Activated CD8-positive, alpha-beta memory T cell treated with anti-CD3 and anti-CD28 coated beads for 36 hours (primary cell): ENCODE measurements at regions not wholly inside any gene's neighbourhood (a gene's known extent, or its start where the extent isn't known, plus 50 kb on each side); places are given as distances from the start of the nearest gene placed in this dataset.
"Not testable (repeated sequence)": the region's sequence is repeated elsewhere in the genome, so short reads cannot be mapped to it uniquely, and the experiment has no call there.

Experiments
- CTCF ChIA-PET: fragments of 350-600 bp; sonication (Branson Sonifier 250); formaldehyde crosslinking; loops from one replicate; lab custom pipeline; 2021; ENCODE audit warnings: antibody characterized with exemption; lab: Charles Lee
- POLR2A ChIA-PET: fragments of 350-600 bp; sonication (Branson Sonifier 250); formaldehyde crosslinking; loops from one replicate; lab custom pipeline; 2021; ENCODE audit warnings: antibody characterized with exemption; lab: Charles Lee

- ChIA-PET CTCF (no interaction called here), POLR2A (no interaction called here)
Measured at GRCh38 chr6:113184291-113184690, 672.9 kb upstream of the MARCKS start.

- CTCF ChIA-PET = no interaction called here
- POLR2A ChIA-PET = no interaction called here
Measured at GRCh38 chr6:113184736-113185135, 672.4 kb upstream of the MARCKS start.

DNA sequence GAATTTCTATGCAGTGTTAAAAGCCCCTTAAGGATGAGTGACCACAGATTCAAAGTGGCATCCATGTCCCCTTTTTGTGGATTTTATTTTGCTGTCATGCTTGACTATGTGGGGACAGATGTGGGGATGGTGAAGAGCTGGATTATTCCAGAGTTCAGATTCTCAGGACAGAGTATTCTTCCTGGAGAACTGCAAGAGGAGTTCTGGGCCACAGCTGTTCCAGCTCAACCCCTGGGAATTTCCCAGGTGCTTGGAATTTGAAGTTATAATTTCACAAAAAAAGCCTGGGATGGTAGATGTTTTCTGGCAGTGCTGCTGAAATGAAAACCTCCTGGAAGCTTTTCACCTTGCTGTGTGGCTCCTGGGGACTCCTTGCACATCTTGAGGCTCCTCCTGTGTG lies 671.8 kb upstream of the MARCKS start:
- ChIA-PET POLR2A (no interaction called here), CTCF (no interaction called here)

DNA sequence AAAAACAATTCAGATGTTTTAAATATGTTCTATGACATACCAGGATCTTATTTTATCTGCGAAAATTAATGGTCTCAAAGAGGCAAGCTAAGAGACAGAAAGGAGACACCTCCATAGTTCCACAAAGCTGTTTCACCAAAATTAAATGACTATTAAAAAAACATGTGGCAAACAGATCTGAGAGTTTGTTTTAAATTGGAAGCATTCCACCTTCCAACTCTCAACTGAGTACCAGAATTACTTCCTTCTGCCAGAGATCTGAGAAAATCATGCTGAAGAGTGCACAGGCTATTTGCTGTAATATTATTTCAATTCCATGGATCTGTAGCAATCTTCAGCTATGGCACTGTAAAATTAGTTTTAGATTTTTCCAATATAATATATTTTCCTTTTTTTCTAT lies 669.5 kb upstream of the MARCKS start:
- ChIA-PET CTCF (no interaction called here), POLR2A (no interaction called here)

DNA sequence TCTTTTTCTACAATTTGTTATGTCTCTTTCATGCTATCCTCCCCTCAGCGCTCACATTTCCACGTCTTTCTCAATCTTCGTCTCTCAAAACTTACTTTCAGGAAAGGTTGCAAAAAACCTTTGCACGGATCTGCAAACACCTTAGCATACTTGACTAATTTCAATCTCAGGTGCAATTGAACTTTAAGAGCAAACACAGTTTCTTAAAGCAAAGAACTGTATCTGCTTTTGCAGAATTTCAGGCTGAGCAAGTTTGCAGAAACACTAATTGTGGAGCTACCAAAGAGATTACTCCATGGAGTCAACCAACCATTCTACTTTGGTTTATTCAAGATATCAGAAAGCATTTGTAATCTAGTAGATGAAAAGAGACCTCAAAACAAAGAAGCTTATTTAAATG lies 668.2 kb upstream of the MARCKS start:
- ChIA-PET POLR2A (no interaction called here), CTCF (no interaction called here)

DNA sequence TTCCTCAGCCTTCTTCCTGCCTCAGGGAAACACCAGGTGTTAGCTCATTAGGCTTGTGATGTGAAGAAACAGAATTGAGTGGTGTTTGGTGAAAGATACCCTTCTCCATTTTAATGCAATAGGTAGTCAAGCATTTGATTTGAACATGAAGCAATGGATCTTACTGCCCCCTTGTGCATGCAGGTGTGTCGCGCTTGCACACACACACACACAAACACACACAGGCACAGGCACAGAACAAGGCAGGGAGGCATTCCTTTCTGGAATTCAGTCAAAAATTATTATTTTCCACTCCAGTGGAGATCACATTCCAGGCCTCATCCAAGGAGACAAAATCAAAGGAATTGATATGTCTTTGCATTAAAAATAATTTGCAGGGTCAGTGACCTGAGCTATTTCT lies 667.0 kb upstream of the MARCKS start:
- ChIA-PET CTCF (no interaction called here), POLR2A (no interaction called here)

DNA sequence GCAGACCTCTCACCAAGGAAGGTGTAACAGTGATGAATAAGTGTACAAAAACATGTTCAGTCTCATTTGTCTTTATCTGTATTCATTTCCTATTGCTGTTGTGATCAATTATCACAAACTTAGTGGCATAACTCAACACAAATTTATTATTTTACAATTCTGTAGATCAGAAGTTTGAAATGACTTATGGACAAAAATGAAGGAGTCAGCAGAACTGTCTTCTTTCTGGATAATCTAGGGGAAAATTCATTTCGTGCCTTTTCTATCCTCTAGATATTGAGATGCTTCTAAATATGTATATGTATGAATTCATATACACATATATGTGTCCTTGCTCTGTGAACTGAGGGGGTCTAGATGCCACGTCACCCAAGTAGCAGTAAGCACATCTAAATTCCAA lies 663.1 kb upstream of the MARCKS start:
- CTCF ChIA-PET = no interaction called here

DNA sequence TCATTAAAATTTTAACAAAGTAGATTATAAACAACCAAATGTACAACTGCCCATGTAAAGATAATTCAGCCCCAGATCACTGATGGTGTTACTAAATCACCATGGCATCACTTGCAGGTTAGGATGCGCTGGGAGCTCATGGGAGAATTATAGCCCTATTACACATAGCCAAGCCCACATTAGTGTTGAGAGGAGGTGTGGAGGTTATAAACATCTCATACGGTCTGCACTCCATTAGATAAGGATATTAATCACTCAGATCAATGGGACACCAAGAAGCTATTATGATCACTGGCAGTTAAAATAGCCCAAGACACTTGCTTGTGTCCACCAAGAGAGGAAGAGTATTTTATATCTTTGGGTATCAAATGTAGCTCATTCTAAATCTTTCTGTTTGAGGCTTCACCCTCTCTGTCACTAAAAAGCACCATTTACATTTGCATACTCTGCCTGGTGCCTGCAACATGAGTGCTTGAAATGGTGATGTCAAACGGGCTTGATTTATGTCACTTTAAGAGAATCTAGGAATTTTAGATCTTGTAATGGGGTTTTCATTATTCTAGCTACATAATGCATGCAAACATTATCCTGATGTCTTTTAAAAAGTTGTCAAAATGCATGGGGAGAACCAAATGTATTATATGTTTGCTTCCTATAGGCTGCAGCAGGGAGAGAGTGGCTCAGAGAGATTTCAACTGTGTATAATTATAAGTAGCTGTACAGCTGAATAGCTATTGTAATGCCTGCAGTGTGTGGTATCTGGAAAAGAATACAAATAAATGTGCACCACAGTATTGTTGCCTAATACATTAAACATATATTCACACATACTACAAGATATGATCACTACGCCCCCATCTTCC lies 654.1 kb upstream of the MARCKS start:
- CTCF ChIA-PET = no interaction called here
- POLR2A ChIA-PET = no interaction called here

More for the DNA sequence above, 663.1 kb upstream of the MARCKS start:
- POLR2A ChIA-PET = no interaction called here

DNA sequence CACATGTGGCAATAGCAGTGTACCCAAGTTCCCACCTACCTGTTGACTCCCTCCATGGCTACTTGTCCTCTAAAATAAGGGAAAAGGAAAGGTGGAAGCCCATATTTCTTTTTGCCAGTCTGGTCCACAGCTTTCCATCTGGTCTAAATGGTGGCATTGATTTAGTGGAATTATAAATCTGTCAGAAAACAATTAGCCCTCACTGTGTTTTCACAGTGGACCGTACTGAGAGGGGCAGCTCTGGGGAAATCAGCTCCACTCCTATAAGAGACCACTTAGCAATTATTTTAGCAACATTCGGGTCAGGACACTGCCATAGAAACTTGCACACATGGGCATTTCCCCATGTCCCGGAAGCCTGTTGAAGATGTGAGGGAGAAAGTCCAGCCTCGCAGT lies 653.4 kb upstream of the MARCKS start:
- ChIA-PET CTCF (no interaction called here), POLR2A (no interaction called here)

- ChIA-PET CTCF (no interaction called here), POLR2A (no interaction called here)
Measured at GRCh38 chr6:113205553-113205952, 651.6 kb upstream of the MARCKS start.

DNA sequence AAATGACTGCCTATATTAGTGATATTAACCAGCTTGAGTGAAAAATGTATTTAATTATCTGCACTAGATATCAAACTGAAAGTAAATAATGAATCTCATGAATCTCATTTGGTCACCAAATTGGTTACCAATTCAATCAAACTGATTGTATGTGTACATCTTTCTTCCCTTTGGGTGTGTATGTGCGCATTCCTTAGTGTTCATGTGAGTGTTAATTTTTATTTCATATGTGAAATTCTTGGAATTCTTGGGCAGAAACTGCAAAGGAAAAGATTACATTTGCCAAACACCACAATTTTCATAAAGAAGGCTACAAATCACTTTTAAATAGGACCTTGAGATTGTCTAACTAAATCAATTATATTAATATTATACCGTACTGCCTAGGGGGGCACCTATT lies 648.4 kb upstream of the MARCKS start:
- ChIA-PET CTCF (no interaction called here), POLR2A (no interaction called here)

DNA sequence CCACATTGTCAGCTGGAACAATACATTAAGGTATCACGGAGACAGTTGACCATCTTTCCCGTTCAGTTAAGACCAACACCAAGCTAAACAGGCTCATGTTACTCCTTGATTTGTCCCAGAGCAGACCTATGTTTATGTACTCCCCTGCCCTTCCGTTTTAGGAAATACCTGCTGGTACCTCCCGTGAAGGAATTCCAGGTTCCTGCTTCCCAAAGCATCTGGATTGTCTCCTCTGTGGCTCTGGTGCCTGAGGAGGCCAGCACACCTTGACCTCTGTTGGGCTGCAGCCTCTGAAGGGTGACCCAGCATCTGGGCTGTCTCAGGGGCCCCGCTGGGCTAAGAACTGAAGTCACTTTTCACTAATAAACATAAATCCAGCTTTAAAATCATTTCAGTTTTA lies 647.8 kb upstream of the MARCKS start:
- ChIA-PET CTCF (no interaction called here), POLR2A (no interaction called here)

DNA sequence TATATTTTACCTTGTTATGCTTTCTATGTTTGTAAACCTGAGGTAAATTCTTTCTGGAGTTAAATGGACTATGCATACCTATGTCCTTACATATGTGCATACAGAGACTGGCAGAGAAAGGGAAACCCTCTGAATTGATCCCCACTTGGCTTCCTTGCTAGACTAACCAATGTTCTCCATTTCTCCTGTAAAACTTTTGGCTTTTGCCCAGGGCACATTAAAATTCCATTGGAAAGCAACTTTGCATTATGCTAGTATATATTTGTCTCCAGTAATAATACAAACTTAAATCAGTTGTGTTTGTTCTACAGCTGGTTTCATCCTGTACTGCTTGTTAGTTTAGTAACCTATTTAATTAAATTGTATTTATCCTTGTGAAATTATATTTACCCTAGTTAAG lies 646.0 kb upstream of the MARCKS start:
- ChIA-PET POLR2A (no interaction called here), CTCF (interaction anchor here (0.6 kb wide), 1 partner anchor 598 kb away, joined by 3 read pairs; no protein-coding TSS in a partner anchor)

GRCh38 chr6:113219783-113220182 lies 637.4 kb upstream of the MARCKS start:
- ChIA-PET CTCF (no interaction called here), POLR2A (no interaction called here)

DNA sequence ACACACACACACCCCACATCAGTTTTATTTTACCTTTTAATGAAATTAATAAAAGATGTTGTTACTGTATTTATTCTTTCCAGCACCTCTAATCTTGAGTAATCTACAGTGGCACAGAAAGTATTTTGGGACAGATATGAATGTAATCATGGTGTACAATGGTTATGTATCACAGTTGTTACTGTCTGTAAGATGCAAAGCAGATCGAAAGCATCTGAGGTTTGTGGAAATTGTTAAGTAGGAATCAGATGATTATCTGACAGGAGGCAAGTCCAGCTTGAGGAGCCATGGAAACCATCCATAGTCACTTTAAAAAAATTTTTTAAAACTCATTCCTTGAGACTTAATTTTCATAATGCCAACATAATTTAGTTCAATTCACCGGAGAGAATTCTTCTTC lies 636.3 kb upstream of the MARCKS start:
- POLR2A ChIA-PET = no interaction called here
- CTCF ChIA-PET = no interaction called here

DNA sequence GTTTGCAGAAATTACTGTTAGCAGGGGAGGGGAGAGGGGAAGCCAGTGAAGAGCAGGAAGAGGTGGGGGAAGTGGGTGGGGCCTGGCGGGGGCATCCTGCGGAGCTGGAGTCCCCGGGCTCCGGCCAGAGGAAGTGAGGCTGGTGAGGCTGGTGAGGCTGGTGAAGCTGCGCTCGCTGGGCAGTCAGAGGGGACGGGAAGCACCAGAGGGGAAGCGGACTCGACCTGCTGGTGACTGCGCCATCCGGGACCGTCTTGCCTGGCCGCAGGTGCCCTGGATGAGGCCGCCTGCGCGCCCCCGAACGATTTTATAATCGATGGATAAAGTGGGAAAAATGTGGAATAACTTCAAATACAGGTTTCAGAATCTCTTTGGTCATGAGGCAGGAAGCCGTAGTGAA lies 635.3 kb upstream of the MARCKS start:
- ChIA-PET CTCF (no interaction called here), POLR2A (no interaction called here)

DNA sequence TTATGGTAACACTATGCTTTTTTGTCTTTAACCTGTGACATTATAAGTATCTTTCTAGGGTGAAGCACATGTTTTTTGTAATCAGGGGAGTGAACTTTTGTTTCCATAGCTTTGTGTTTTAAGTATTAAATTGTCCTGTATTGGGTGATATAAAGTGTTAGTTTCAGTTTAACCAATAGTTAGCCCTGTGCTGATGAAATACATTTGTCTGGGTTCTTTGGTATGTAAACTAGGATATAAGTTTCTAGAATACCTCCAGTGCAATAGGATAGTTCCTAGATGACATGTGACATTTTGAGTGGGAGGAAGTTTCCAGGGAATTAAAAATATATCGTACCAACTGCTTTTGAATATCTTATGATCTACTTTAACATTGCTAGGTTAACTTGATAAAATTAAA lies 611.0 kb upstream of the MARCKS start:
- POLR2A ChIA-PET = no interaction called here
- CTCF ChIA-PET = no interaction called here

DNA sequence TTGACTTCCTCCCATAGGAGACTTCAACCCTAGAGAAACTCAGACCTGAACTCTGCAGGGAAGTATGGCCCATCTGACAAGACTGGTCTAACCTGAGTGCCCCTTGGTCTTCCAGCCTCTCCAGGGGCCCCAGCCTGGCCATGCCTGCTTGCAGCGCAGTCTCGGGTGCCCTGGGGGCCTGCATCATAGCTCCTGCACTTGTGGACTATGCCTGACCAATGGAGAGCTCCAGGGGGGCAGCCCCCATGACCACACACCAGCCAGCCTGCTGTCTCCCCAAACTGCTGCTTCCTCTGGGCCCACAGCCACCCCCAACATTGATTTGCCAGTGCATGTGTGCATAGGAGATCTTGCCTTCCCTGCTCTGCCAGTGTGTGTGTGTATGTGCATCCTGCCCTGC lies 608.6 kb upstream of the MARCKS start:
- CTCF ChIA-PET = no interaction called here
- POLR2A ChIA-PET = no interaction called here

DNA sequence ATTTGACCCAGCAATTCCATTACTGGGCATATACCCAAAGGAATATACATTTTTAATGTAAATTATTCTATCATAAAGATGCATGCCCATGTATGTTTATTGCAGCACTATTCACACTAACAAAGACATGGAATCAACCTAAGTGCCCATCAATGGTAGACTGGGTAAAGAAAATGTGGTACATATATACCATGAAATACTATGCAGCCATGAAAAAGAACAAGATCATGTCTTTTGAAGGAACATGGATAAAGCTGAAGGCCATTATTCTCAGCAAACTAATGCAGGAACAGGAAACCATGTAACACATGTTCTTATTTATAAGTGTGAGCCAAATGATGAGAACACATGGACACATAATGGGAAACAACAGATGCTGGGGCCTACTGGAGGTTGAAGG lies 603.0 kb upstream of the MARCKS start:
- CTCF ChIA-PET, POLR2A ChIA-PET: not testable (repeated sequence)

DNA sequence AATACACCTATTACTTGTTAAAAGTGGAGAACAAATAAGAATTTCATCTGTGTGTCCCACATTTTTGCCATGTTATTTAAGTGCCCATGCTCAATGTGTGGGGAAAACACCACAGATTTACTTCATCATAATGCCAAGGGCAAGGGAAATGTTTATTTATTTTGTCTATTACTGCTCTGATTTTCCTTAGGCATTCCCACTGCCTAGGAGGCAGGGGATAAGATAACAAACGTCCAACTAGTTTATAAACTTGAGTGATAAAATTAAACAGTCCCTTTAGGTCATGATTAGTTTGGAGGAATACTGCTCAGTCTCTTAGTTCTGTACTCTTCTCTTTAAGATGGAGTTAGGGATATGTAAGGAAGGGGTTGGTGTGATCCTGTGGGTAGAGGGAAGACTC lies 598.4 kb upstream of the MARCKS start:
- ChIA-PET POLR2A (no interaction called here), CTCF (no interaction called here)

- ChIA-PET CTCF (no interaction called here), POLR2A (no interaction called here)
Measured at GRCh38 chr6:113271437-113271836, 585.7 kb upstream of the MARCKS start.

- POLR2A ChIA-PET = no interaction called here
Measured at GRCh38 chr6:113276601-113277000, 580.5 kb upstream of the MARCKS start.

More at GRCh38 chr6:113276601-113277000, 580.5 kb upstream of the MARCKS start:
- CTCF ChIA-PET = no interaction called here
